GM21619 (cell line): ENCODE measurements at regions not wholly inside any gene's neighbourhood (a gene's known extent, or its start where the extent isn't known, plus 50 kb on each side); places are given as distances from the start of the nearest gene placed in this dataset.

Experiments
- ATAC-seq: cut with Tn5 transposase; IDR thresholded peaks from one replicate; pipeline ENCODE4 v1.9.1; 2021; ENCODE audit not compliant: unreplicated experiment

GRCh38 chr9:107208121-107208520 lies 75.0 kb upstream of the RAD23B start:
- ATAC-seq: no peak

- ATAC-seq: no peak
These were observed 72.3 kb upstream of the RAD23B start for GRCh38 chr9:107210775-107211174.

- no peak for ATAC-seq
These were observed 71.7 kb upstream of the RAD23B start for GRCh38 chr9:107211284-107211923.

GRCh38 chr9:107212613-107213012 lies 70.5 kb upstream of the RAD23B start:
- no peak for ATAC-seq

GRCh38 chr9:107213080-107213479 lies 70.0 kb upstream of the RAD23B start:
- peak; percentile 14 for ATAC-seq

DNA sequence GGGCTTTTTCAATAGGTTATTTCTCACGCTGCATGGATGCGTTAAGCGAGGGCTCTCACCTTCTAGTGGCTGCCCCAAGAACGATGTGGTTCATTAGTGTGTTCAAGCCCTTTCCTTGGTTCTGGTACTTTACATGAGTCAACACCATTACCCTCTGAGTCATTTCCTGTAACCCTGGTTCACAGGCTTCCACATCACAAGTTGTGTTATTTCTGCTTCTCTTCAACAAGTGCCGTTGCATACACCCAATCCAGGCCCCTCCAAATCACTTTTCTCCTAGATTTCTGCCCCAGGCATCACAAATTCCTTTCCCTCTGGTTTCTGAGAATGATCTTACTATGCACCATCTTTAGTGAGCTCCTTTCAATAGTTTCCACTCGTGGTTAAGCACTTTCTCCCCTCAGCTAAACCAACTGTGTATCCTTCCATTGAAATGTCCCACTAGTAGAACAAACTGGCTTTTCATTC lies 69.5 kb upstream of the RAD23B start:
- ATAC-seq: peak; percentile 97

GRCh38 chr9:107214381-107214780 lies 68.7 kb upstream of the RAD23B start:
- ATAC-seq: no peak

DNA sequence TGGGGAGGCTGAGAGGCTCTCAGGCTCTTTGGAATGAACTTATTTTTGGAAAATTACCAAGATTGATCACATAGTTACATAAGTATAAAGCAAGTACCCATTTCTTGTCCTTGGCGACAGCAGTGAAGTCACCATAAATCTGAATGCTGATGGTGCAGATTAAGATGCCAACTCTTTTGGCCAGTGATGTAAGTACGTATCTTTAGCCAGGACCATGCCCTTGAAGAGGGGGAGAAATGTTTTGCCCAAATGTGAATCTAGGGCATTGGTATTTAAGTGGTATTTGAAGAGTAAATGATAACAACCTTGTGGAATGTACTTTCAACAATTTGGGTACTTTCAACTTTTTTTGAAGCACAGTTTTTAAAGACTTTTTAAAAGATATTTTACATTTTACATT lies 68.2 kb upstream of the RAD23B start:
- ATAC-seq: no peak

DNA sequence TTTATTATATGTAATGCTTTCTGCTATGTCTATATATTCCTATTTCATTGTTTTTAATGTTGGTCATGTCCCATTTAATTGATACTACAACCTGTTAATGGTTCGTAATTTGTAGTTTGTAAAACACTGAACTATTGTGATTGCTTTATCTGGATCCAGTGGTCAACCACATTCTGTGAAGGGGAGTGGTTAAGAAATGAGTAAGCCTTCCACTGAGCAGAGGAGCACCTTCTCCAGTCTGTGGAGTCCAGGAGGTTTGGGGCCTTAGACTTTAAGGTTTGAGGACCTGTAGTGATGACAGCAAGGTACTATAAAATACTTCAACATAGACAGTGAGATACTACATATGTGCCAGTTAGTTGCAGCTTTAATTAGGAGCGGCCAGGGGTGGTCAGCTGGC lies 67.7 kb upstream of the RAD23B start:
- no peak for ATAC-seq

- ATAC-seq: no peak
These were observed 66.8 kb upstream of the RAD23B start for GRCh38 chr9:107216329-107216728.

DNA sequence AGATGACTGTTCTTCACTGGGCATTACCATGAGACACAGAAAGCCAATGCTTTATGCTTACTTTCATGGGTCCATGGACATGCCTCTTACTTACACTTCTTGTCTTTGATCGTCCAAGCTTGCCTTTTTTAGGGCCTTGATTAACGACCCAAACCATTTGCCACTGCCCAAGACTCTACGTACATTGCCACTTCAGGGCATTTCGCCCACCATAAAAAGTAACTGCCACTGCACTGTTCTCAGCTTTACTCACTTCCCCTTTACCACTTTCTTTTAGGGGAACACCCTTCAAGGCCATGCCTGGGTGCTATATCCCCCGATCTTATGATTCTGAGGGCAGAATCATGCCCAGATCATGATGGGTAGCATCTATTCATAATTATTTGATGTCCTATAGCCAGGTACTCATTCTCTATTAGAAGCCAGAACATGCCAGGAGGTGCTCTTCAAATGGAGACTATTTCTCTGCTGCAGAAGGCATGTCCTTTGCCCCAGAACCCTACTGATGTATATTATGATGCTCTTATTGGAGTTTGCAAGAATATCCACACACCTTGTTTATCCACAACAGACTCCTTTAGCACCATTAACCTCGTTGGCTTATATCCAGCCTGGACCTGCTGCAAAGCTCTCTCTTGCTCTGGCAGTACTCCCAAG lies 64.1 kb upstream of the RAD23B start:
- ATAC-seq: peak; percentile 79

- ATAC-seq: peak; percentile 30
These were observed 63.5 kb upstream of the RAD23B start for GRCh38 chr9:107219486-107220077.

GRCh38 chr9:107221321-107221720 lies 61.8 kb upstream of the RAD23B start:
- no peak for ATAC-seq

DNA sequence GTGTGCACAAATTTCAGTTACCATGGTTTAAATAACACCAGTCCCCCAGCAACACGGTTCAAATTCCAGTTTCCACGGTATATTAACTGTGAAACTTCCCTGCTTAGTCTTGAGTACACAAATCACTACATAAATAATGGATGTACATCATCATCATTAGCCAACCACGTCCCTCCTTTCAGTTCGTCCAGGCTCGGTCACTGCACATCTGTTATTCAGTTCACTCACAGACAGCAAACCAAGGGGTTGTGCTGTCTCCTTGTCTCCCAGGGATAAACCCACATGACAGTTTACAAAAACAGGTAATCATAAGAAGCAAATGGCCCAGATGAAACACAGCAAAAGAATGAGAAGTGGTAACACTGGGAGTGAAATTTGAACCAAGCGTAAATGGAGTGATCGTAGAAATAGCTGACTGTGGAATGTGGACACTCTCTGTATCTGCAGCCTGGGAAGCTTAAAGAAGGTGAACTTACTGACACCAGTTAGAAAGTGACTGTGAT lies 61.0 kb upstream of the RAD23B start:
- no peak for ATAC-seq

DNA sequence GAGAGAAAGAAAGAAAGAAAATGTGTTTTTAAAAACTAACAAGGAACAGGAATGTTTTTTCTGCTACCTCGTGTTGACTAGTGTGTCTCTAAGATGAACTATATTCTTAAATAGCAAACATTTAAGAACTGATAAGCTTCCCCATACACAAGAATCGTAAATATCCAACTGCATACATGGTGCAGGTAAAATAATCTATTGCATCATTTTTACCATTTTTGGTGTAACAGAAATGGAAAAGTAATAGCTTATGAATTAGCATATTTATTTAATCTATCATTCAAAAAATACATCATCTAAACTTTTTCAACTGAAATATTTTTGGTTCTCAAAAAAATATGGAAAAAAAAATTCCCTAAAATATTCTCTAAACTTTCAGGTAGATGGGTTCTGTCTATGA lies 59.7 kb upstream of the RAD23B start:
- no peak for ATAC-seq

GRCh38 chr9:107224252-107224651 lies 58.8 kb upstream of the RAD23B start:
- ATAC-seq: no peak

GRCh38 chr9:107226421-107226820 lies 56.7 kb upstream of the RAD23B start:
- no peak for ATAC-seq

DNA sequence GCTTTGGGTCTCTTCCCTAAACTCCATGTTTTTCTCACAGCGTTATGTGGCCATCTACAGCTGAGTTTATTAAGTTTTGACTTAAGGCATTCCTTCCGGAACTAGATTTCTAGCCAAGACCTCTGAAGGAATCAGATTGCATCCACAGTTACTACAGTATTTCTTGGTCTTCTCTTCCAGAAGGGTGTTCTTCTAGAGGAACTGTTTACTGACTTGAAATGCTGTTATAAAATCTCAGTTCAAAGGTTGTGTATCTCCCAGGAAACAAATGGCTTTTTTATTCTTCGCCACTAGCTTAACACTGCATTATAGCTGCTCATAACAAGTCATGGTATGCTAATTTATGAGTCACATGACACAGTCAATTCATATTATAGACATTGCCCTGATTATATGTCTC lies 55.3 kb upstream of the RAD23B start:
- ATAC-seq: no peak

- no peak for ATAC-seq
These were observed 54.5 kb upstream of the RAD23B start for GRCh38 chr9:107228496-107229039.

DNA sequence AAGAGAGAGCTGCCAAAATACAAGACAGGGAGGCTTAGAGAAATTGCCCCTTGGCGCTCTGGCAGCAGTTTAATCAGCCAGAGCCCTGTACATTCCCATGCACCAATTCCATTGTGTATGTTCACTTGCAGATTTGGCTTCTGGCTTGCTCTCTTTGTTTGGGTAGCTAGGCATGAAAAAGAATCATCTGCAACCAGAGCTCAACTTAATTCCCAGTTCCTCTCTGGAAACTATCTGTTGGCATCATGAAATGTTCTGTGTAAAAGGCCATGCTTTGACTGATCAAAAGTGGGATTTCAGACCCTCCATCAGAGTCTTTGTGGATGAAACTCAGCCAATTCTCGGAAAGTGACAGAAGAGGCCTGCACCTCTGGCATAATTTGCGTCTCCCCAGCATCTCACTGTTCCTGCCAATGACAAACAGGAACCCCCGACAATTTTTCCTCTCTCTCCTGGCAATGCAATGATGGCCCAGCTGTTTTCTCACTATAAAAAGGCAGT lies 53.8 kb upstream of the RAD23B start:
- no peak for ATAC-seq
